Cardiac fibroblast (primary cell): ENCODE measurements at regions not wholly inside any gene's neighbourhood (a gene's known extent, or its start where the extent isn't known, plus 50 kb on each side); places are given as distances from the start of the nearest gene placed in this dataset.

Experiments
- DNase-seq, 2 donors: peaks; one replicate each; pipeline versions ENCODE4 v3.0.0 to v3.0.0-alpha.2; 2010; ENCODE audit warnings: low read depth in 2 of 2
- H3K4me3 ChIP-seq, 2 donors: replicated peaks in 1 of 2; 1 replicate in 1 of 2; 2 replicates in 1 of 2; pipeline ENCODE4 v1.5.1; 2011; ENCODE audit warnings: low read depth in 2 of 2, low read length in 2 of 2, mild to moderate bottlenecking in 2 of 2, moderate library complexity in 1 of 2
- CTCF ChIP-seq: IDR thresholded peaks from one replicate; pipeline ENCODE4 v1.5.1; 2011; ENCODE audit warnings: low read depth, mild to moderate bottlenecking, low read length, inconsistent platforms

GRCh38 chr4:122555216-122555615, 65.7 kb downstream of the IL21 start:
- no peak overlapping the region for H3K4me3 ChIP-seq
- TF ChIP-seq CTCF = no peak
- DNase-seq = no peak

- H3K4me3 ChIP-seq = no peak overlapping the region
- DNase-seq = no peak
- TF ChIP-seq CTCF = no peak
Observed at GRCh38 chr4:122553432-122553831, 67.4 kb downstream of the IL21 start.

- H3K4me3 ChIP-seq = no peak overlapping the region
- no peak for DNase-seq
- TF ChIP-seq CTCF = no peak
Observed at GRCh38 chr4:122552898-122553297, 68.0 kb downstream of the IL21 start.

- no peak overlapping the region for H3K4me3 ChIP-seq
- DNase-seq = no peak
- TF ChIP-seq CTCF = no peak
Observed at GRCh38 chr4:122548886-122549630, 71.8 kb downstream of the IL21 start.

- no peak for TF ChIP-seq CTCF
- no peak overlapping the region for H3K4me3 ChIP-seq
- DNase-seq = peak; percentile 75 to 89
Observed at GRCh38 chr4:122548452-122548851, 72.4 kb downstream of the IL21 start.

- TF ChIP-seq CTCF = no peak
- peak; percentile 83 to 88 for DNase-seq
- H3K4me3 ChIP-seq = no peak overlapping the region
Observed at GRCh38 chr4:122542411-122543236, 78.2 kb downstream of the IL21 start.
